SK-N-MC (cell line): ENCODE measurements at regions not wholly inside any gene's neighbourhood (a gene's known extent, or its start where the extent isn't known, plus 50 kb on each side); places are given as distances from the start of the nearest gene placed in this dataset.

ENCODE experiments used
- EZH2 ChIP-seq: fragments of 200-600 bp; sonication (generic); IDR thresholded peaks from one replicate; pipeline ENCODE4 v1.6.1; 2017; ENCODE audit warnings: antibody characterized with exemption
- POLR2AphosphoS5 ChIP-seq: IDR thresholded peaks from 2 replicates; pipeline ENCODE4 v1.6.1; 2012; ENCODE audit warnings: mild to moderate bottlenecking, low read depth, low read length, borderline replicate concordance

GRCh38 chr7:131087756-131088658, 239.7 kb upstream of the MKLN1 start:
- TF ChIP-seq EZH2 (no peak), POLR2AphosphoS5 (no peak)
